CD4-positive, alpha-beta T cell (primary cell): ENCODE measurements at regions not wholly inside any gene's neighbourhood (a gene's known extent, or its start where the extent isn't known, plus 50 kb on each side); places are given as distances from the start of the nearest gene placed in this dataset.

Experiments
- ATAC-seq: fragments of 200-7000 bp; cut with Tn5 transposase; one replicate; pipeline ENCODE4 v1.10.0; 2022; ENCODE audit warnings: mild to moderate bottlenecking; ENCODE audit not compliant: poor library complexity
- CTCF ChIA-PET: fragments of 350-600 bp; sonication (Branson Sonifier 250); formaldehyde crosslinking; loops from one replicate; lab custom pipeline; 2021; ENCODE audit warnings: antibody characterized with exemption, inconsistent platforms; lab: Charles Lee
- POLR2A ChIA-PET: fragments of 350-600 bp; sonication (Branson Sonifier 250); formaldehyde crosslinking; loops from one replicate; lab custom pipeline; 2021; ENCODE audit warnings: antibody characterized with exemption, inconsistent platforms; lab: Charles Lee
- DNase-seq, 14 experiments: peaks; one replicate each; pipeline ENCODE4 v3.0.0-alpha.2; 2013 to 2020; ENCODE audit warnings: mixed read lengths in 2 of 14
- H3K27ac ChIP-seq, 2 donors: one replicate each; pipeline versions ENCODE4 v1.5.1 to v1.7.0; 2013; ENCODE audit warnings: low read length in 2 of 2, low read depth in 1 of 2, mild to moderate bottlenecking in 1 of 2
- H3K27me3 ChIP-seq, 2 experiments: 1 replicate in 1 of 2; 2 replicates in 1 of 2; pipeline versions ENCODE4 v1.6.1 to v1.7.0; 2013; ENCODE audit warnings: low read length in 2 of 2, control low read depth in 1 of 2, mild to moderate bottlenecking in 1 of 2, moderate library complexity in 1 of 2; ENCODE audit not compliant: insufficient read depth in 2 of 2, control insufficient read depth in 1 of 2
- H3K36me3 ChIP-seq: one replicate; pipeline ENCODE4 v1.6.1; 2013; ENCODE audit warnings: low read length, control low read depth; ENCODE audit not compliant: insufficient read depth
- H3K4me1 ChIP-seq: one replicate; pipeline ENCODE4 v1.6.1; 2013; ENCODE audit warnings: low read length, control low read depth; ENCODE audit not compliant: insufficient read depth
- H3K4me3 ChIP-seq: one replicate; pipeline ENCODE4 v1.5.1; 2013; ENCODE audit warnings: mild to moderate bottlenecking, low read length, moderate library complexity
- H3K9me3 ChIP-seq, 2 experiments: 1 replicate in 1 of 2; 2 replicates in 1 of 2; pipeline versions ENCODE4 v1.6.1 to v1.7.0; 2013; ENCODE audit warnings: low read length in 2 of 2, mild to moderate bottlenecking in 2 of 2, control low read depth in 1 of 2, moderate library complexity in 1 of 2; ENCODE audit not compliant: control insufficient read depth in 1 of 2, insufficient read depth in 1 of 2
- H3K27ac Mint-ChIP-seq: one replicate; pipeline ENCODE4 v1.8.0; 2020; ENCODE audit warnings: mixed read lengths
- H3K27me3 Mint-ChIP-seq: one replicate; pipeline ENCODE4 v1.8.0; 2021; ENCODE audit warnings: mixed read lengths
- H3K36me3 Mint-ChIP-seq: one replicate; pipeline ENCODE4 v1.8.0; 2021; ENCODE audit warnings: low read depth, mixed read lengths
- H3K4me1 Mint-ChIP-seq: one replicate; pipeline ENCODE4 v1.8.0; 2021; ENCODE audit warnings: low read depth, mixed read lengths
- H3K4me3 Mint-ChIP-seq: one replicate; pipeline ENCODE4 v1.8.0; 2020; ENCODE audit warnings: mild to moderate bottlenecking, mixed read lengths
- H3K9me3 Mint-ChIP-seq: one replicate; pipeline ENCODE4 v1.8.0; 2020; ENCODE audit warnings: mixed read lengths
- CTCF ChIP-seq: fragments of 200-600 bp; IDR thresholded peaks from one replicate; pipeline ENCODE4 v1.8.0; 2022; ENCODE audit warnings: antibody characterized with exemption, mild to moderate bottlenecking
- intact Hi-C, 2 experiments: fragments of 100-400 bp; cut with DNase I in 1 of 2; cut with micrococcal nuclease in 1 of 2; formaldehyde crosslinking; loops; one replicate each; pipeline versions ENCODE4 v1.15.1 to v1.9.0; 2023 to 2025; cut with DNase I, micrococcal nuclease

- H3K4me1 Mint-ChIP-seq, result no peaks in the 10 kb centered on the region
- TF ChIP-seq CTCF, result no peak
- no peaks in the 10 kb centered on the region for H3K27me3 ChIP-seq
- no peak overlapping the region for H3K4me3 ChIP-seq
- no peaks in the 10 kb centered on the region for H3K27me3 Mint-ChIP-seq
- no peak overlapping the region for H3K4me3 Mint-ChIP-seq
- no peak overlapping the region for H3K27ac ChIP-seq
- no peak for ATAC-seq
- POLR2A ChIA-PET, result no interaction called here
- peaks cover 17% of the 10 kb centered on the region for H3K9me3 Mint-ChIP-seq
- H3K9me3 ChIP-seq, result peaks cover 0 to 14% of the 10 kb centered on the region in 2 experiments
- no peak for DNase-seq
- H3K36me3 ChIP-seq, result no peaks in the 10 kb centered on the region
- H3K36me3 Mint-ChIP-seq, result no peaks in the 10 kb centered on the region
- intact Hi-C loops, result no loop called here
- CTCF ChIA-PET, result no interaction called here
- H3K4me1 ChIP-seq, result no peaks in the 10 kb centered on the region
- no peak overlapping the region for H3K27ac Mint-ChIP-seq
These were observed 1446.4 kb upstream of the WWC1 start for GRCh38 chr5:166845044-166845443.

GRCh38 chr5:166856791-166857190, 1434.7 kb upstream of the WWC1 start:
- no peak for TF ChIP-seq CTCF
- ATAC-seq, result no peak
- Histone ChIP-seq H3K4me1 (no peaks in the 10 kb centered on the region), H3K27ac (no peak overlapping the region), H3K27me3 (no peaks in the 10 kb centered on the region), H3K4me3 (no peak overlapping the region), H3K9me3 (no peaks in the 10 kb centered on the region), H3K36me3 (no peaks in the 10 kb centered on the region)
- no peaks in the 10 kb centered on the region for H3K36me3 Mint-ChIP-seq
- no peak overlapping the region for H3K27ac Mint-ChIP-seq
- DNase-seq, result no peak
- H3K4me1 Mint-ChIP-seq, result no peaks in the 10 kb centered on the region
- H3K27me3 Mint-ChIP-seq, result no peaks in the 10 kb centered on the region
- H3K9me3 Mint-ChIP-seq, result peaks cover 7% of the 10 kb centered on the region
- H3K4me3 Mint-ChIP-seq, result no peak overlapping the region
- CTCF ChIA-PET, result no interaction called here
- intact Hi-C loops, result no loop called here
- POLR2A ChIA-PET, result no interaction called here

GRCh38 chr5:166860426-166860825, 1431.0 kb upstream of the WWC1 start:
- no peak for DNase-seq
- no peaks in the 10 kb centered on the region for H3K9me3 ChIP-seq
- Mint-ChIP-seq H3K9me3 (peaks cover 9% of the 10 kb centered on the region), H3K36me3 (no peaks in the 10 kb centered on the region), H3K27ac (no peak overlapping the region), H3K4me3 (no peak overlapping the region), H3K27me3 (no peaks in the 10 kb centered on the region), H3K4me1 (no peaks in the 10 kb centered on the region)
- ChIA-PET POLR2A (no interaction called here), CTCF (no interaction called here)
- no peak overlapping the region for H3K27ac ChIP-seq
- intact Hi-C loops, result no loop called here
- H3K27me3 ChIP-seq, result no peaks in the 10 kb centered on the region
- no peak for ATAC-seq
- H3K36me3 ChIP-seq, result no peaks in the 10 kb centered on the region
- H3K4me3 ChIP-seq, result no peak overlapping the region
- no peak for TF ChIP-seq CTCF
- no peaks in the 10 kb centered on the region for H3K4me1 ChIP-seq
